Natural killer cell treated with Interleukin-12 subunit alpha and Interleukin-12 subunit beta and Interleukin-15 and Interleukin-18, amount 100 ng/mL, for 72 hours (primary cell): ENCODE measurements at regions not wholly inside any gene's neighbourhood (a gene's known extent, or its start where the extent isn't known, plus 50 kb on each side); places are given as distances from the start of the nearest gene placed in this dataset.
"Not testable (repeated sequence)": the region's sequence is repeated elsewhere in the genome, so short reads cannot be mapped to it uniquely, and the experiment has no call there.

Experiments used
- ATAC-seq, 2 donors: fragments of 150-1000 bp; cut with Tn5 transposase in 1 of 2; sonication (Bioruptor Pico), chemical (Tn5 transposase) in 1 of 2; 2 replicates each; pipeline ENCODE4 v1.10.0; 2021
- DNase-seq: peaks from one replicate; pipeline ENCODE4 v3.0.0; 2022; ENCODE audit warnings: low spot score
- H3K27ac Mint-ChIP-seq, 2 donors: 1 replicate in 1 of 2; 2 replicates in 1 of 2; pipeline ENCODE4 v1.8.0; 2022; ENCODE audit warnings: mixed read lengths in 2 of 2, mild to moderate bottlenecking in 1 of 2, moderate library complexity in 1 of 2
- H3K27me3 Mint-ChIP-seq, 2 donors: 1 replicate in 1 of 2; 2 replicates in 1 of 2; pipeline ENCODE4 v1.8.0; 2022; ENCODE audit warnings: mixed read lengths in 2 of 2
- H3K36me3 Mint-ChIP-seq: one replicate; pipeline ENCODE4 v1.8.0; 2022; ENCODE audit warnings: mixed read lengths
- H3K4me1 Mint-ChIP-seq, 2 donors: 1 replicate in 1 of 2; 2 replicates in 1 of 2; pipeline ENCODE4 v1.8.0; 2022; ENCODE audit warnings: low read depth in 2 of 2, mixed read lengths in 2 of 2, mild to moderate bottlenecking in 1 of 2
- H3K4me3 Mint-ChIP-seq: one replicate; pipeline ENCODE4 v1.8.0; 2022; ENCODE audit warnings: mixed read lengths
- H3K9me3 Mint-ChIP-seq: 2 replicates; pipeline ENCODE4 v1.8.0; 2022; ENCODE audit warnings: mixed read lengths

DNA sequence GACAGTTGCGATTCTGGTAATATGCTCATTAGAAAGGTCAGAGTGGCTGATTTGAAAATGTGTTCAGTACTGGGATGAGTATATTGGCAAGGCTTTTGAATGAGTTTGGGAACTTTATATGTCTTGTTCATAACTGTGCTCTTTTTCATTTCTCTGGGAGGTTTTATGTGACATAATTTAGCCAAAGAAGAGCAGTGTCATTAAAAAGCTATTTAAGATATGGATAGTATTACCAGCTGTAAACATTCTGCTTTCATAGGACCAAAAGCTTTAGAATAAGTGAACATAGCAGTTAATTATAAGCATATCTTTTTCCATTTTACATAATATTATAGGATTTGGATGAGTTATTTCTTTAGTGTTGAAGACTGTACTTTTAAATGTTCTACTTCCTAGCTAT, 260.4 kb downstream of the TTC6 start:
- Mint-ChIP-seq H3K4me1 (no peaks in the 10 kb centered on the region), H3K9me3 (peaks cover 3% of the 10 kb centered on the region), H3K4me3 (no peak overlapping the region), H3K27me3 (peaks cover 0 to 2% of the 10 kb centered on the region in 2 donors), H3K27ac (no peak overlapping the region), H3K36me3 (no peaks in the 10 kb centered on the region)
- ATAC-seq (no peak), DNase-seq (no peak)

DNA sequence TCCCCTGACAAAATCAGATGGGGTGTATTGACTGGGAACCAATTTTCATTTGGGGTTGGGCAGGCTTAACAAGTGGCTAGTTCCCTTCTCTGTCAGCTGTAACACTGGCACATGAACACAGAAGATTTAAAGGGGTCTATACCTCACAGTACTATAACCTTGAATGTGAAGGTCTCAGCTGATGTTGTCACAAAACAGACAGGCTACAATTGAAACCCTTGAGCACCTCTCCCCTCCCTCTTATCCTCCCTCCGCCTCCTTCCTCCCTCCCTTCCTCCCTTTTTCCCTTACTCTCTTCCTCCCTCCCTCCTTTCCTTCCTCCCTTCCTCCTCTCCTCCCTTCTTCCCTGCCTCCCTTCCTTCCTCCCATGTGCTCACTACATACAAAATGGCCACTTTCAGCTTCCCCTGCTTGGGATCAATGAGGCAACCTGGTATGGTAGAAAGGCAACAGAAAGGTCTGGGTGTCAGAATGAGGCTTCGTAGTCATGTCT, 262.4 kb downstream of the TTC6 start:
- peaks cover 3% of the 10 kb centered on the region for H3K9me3 Mint-ChIP-seq

GRCh38 chr14:37858733-37859132, 263.3 kb downstream of the TTC6 start:
- Mint-ChIP-seq H3K27ac (no peak overlapping the region), H3K27me3 (peaks cover 0 to 2% of the 10 kb centered on the region in 2 donors), H3K4me1 (no peaks in the 10 kb centered on the region), H3K4me3 (no peak overlapping the region), H3K9me3 (peaks cover 3% of the 10 kb centered on the region), H3K36me3 (no peaks in the 10 kb centered on the region)
- ATAC-seq (no peak), DNase-seq (no peak)

More for the DNA sequence above, 262.4 kb downstream of the TTC6 start:
- Mint-ChIP-seq H3K4me3 (no peak overlapping the region), H3K4me1 (no peaks in the 10 kb centered on the region), H3K36me3 (no peaks in the 10 kb centered on the region), H3K27me3 (peaks cover 0 to 2% of the 10 kb centered on the region in 2 donors), H3K27ac (no peak overlapping the region)
- ATAC-seq (no peak), DNase-seq (no peak)

GRCh38 chr14:37859177-37859576, 263.7 kb downstream of the TTC6 start:
- Mint-ChIP-seq H3K4me3 (no peak overlapping the region), H3K27ac (no peak overlapping the region), H3K27me3 (peaks cover 0 to 2% of the 10 kb centered on the region in 2 donors), H3K4me1 (no peaks in the 10 kb centered on the region), H3K9me3 (peaks cover 3% of the 10 kb centered on the region), H3K36me3 (no peaks in the 10 kb centered on the region)
- ATAC-seq = no peak
- no peak for DNase-seq

DNA sequence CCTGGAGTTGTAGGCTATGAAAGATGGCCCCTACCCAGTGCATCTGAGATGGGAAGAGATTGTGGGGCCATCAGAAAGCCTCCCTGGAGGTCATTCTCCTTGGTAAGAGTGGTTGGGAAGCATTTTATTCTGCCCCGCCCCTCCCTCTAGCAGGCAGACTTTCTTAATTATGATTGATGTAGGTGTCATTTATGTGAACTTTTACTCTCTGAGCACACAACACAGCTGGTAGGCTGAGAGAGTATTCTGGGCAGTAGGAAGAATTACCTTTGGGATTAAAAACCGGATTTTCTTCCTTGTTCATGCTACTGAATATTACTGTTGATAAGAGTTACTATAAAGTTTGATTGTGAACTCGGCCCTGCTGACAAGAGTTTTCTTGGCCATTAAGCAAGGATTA, 266.8 kb downstream of the TTC6 start:
- H3K27ac Mint-ChIP-seq = no peak overlapping the region
- no peak overlapping the region for H3K4me3 Mint-ChIP-seq
- peaks cover 3% of the 10 kb centered on the region for H3K9me3 Mint-ChIP-seq
- no peaks in the 10 kb centered on the region for H3K4me1 Mint-ChIP-seq
- no peaks in the 10 kb centered on the region for H3K36me3 Mint-ChIP-seq
- no peak for ATAC-seq
- H3K27me3 Mint-ChIP-seq = peaks cover 0 to 1% of the 10 kb centered on the region in 2 donors
- no peak for DNase-seq

DNA sequence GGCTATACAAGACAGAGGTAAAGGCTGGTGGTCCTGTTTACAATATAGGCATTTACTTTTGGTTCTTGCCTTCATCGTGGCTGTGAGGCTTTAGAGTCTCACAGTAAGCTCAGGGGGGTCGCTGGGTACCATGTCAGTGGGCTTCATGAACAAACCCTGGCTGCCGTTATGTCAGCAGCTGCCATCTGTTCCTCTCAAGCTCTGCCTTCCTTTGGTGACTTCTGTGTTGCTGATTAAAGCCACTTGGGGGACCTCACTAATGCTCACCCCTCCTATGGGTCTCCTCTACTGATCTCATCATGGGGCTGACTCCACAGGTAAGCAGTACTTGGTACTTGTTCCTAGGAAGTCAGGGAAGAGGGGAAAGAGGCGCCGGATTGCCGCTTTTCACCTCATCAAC, 268.7 kb downstream of the TTC6 start:
- H3K27me3 Mint-ChIP-seq = peaks cover 8% of the 10 kb centered on the region in 2 donors
- DNase-seq = no peak
- no peak for ATAC-seq
- no peaks in the 10 kb centered on the region for H3K4me1 Mint-ChIP-seq
- no peaks in the 10 kb centered on the region for H3K36me3 Mint-ChIP-seq
- H3K27ac Mint-ChIP-seq = no peak overlapping the region
- no peak overlapping the region for H3K4me3 Mint-ChIP-seq
- peaks cover 1% of the 10 kb centered on the region for H3K9me3 Mint-ChIP-seq

- ATAC-seq = no peak
Observed at GRCh38 chr14:37864861-37865718, 269.7 kb downstream of the TTC6 start.

GRCh38 chr14:37865719-37866549, 270.5 kb downstream of the TTC6 start:
- Mint-ChIP-seq H3K27me3 (peaks cover 8 to 13% of the 10 kb centered on the region in 2 donors), H3K36me3 (no peaks in the 10 kb centered on the region), H3K27ac (no peak overlapping the region), H3K4me3 (no peak overlapping the region), H3K9me3 (no peaks in the 10 kb centered on the region), H3K4me1 (no peaks in the 10 kb centered on the region)
- DNase-seq = no peak
- ATAC-seq = no peak

More at GRCh38 chr14:37864861-37865718, 269.7 kb downstream of the TTC6 start:
- DNase-seq = no peak
- no peaks in the 10 kb centered on the region for H3K4me1 Mint-ChIP-seq
- peaks cover 8% of the 10 kb centered on the region in 2 donors for H3K27me3 Mint-ChIP-seq
- H3K4me3 Mint-ChIP-seq = no peak overlapping the region
- no peaks in the 10 kb centered on the region for H3K36me3 Mint-ChIP-seq
- no peaks in the 10 kb centered on the region for H3K9me3 Mint-ChIP-seq
- no peak overlapping the region for H3K27ac Mint-ChIP-seq

DNA sequence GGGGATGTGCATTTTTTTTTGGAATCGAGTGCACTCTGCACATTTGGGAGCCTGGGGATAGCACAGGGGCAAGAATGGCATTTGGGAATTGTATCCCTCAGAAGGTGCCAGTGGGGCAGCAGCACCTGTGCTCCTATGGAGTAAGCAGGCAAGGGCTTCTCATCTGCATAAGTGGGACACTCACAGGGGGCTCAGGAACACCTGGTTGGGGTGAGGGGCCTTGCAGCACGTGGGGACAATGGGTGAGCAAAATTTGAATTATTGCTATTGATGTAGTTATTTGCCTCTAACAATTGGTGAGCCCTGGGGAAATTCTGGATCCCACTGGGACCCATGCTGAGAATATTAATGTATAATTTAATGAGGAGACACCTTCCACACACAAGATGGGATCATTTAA, 274.2 kb downstream of the TTC6 start:
- Mint-ChIP-seq H3K4me1 (peaks cover 2 to 3% of the 10 kb centered on the region in 2 donors), H3K4me3 (no peak overlapping the region), H3K36me3 (no peaks in the 10 kb centered on the region), H3K27ac (no peak overlapping the region), H3K27me3 (peaks cover 13 to 14% of the 10 kb centered on the region in 2 donors), H3K9me3 (no peaks in the 10 kb centered on the region)
- DNase-seq (no peak), ATAC-seq (no peak)

DNA sequence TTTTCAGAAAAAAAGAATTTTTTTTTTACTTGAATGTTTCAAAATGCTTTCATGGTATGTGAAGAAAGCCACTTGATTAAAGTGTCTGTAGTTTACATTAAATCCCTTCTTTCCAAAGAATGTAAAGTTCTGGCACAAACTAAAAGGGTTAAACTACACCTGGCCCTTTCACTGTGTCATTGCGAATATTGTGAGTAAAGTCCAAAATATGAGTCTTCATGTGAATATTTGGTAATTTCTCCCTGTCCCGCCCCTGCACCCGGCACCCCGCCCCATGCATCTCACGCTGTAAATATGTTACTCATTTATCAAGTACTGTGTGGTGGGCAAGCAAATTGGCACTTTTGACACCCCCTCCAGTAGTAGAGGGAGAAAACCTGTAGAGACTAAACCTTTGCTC, 274.7 kb downstream of the TTC6 start:
- no peaks in the 10 kb centered on the region for H3K36me3 Mint-ChIP-seq
- H3K27ac Mint-ChIP-seq = no peak overlapping the region
- peaks cover 7% of the 10 kb centered on the region in 2 donors for H3K4me1 Mint-ChIP-seq
- DNase-seq (no peak), ATAC-seq (no peak)
- no peaks in the 10 kb centered on the region for H3K9me3 Mint-ChIP-seq
- H3K27me3 Mint-ChIP-seq = peaks cover 13 to 14% of the 10 kb centered on the region in 2 donors
- no peak overlapping the region for H3K4me3 Mint-ChIP-seq

GRCh38 chr14:37870632-37871346, 275.4 kb downstream of the TTC6 start:
- no peak for ATAC-seq
- Mint-ChIP-seq H3K4me1 (peaks cover 7% of the 10 kb centered on the region in 2 donors), H3K36me3 (no peaks in the 10 kb centered on the region), H3K9me3 (no peaks in the 10 kb centered on the region), H3K27me3 (peaks cover 14% of the 10 kb centered on the region in 2 donors), H3K27ac (no peak overlapping the region), H3K4me3 (no peak overlapping the region)
- no peak for DNase-seq

- not testable (repeated sequence) for H3K4me1 Mint-ChIP-seq, H3K4me3 Mint-ChIP-seq, DNase-seq, H3K9me3 Mint-ChIP-seq, ATAC-seq, H3K36me3 Mint-ChIP-seq, H3K27ac Mint-ChIP-seq, H3K27me3 Mint-ChIP-seq
Observed at GRCh38 chr14:37874065-37874428, 278.6 kb downstream of the TTC6 start.

GRCh38 chr14:37874429-37875109, 279.1 kb downstream of the TTC6 start:
- H3K27ac Mint-ChIP-seq = no peak overlapping the region
- H3K4me3 Mint-ChIP-seq = no peak overlapping the region
- no peaks in the 10 kb centered on the region for H3K9me3 Mint-ChIP-seq
- no peaks in the 10 kb centered on the region for H3K36me3 Mint-ChIP-seq
- peaks cover 6 to 10% of the 10 kb centered on the region in 2 donors for H3K27me3 Mint-ChIP-seq
- peak; percentile 76 to 82 for ATAC-seq
- H3K4me1 Mint-ChIP-seq = peaks cover 7% of the 10 kb centered on the region in 2 donors
- peak; percentile 74 for DNase-seq
